ENCODE measurements at regions not wholly inside any gene's neighbourhood (a gene's known extent, or its start where the extent isn't known, plus 50 kb on each side); places are given as distances from the start of the nearest gene placed in this dataset.

DNA sequence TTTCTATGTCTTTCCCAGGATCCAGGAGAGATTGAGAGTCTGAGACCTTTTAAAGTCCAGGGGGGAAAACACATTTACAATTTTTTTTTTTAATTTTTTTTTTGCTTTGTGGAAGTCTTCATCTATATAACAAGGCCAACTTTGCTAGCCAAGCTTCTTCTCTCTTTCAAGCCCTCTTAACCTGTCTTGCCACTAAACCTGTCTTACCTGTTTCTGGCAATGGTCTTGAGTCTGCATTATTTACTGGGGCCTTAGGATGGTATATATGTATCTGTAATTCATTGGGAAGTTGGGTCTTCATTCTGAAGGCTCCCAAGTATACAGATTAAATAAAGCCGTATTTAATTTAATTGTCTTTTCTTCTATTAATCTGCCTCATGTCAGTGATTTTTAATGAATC is 750.9 kb upstream of the B3GALT2 start:
- TF ChIP-seq, protein P1, sequence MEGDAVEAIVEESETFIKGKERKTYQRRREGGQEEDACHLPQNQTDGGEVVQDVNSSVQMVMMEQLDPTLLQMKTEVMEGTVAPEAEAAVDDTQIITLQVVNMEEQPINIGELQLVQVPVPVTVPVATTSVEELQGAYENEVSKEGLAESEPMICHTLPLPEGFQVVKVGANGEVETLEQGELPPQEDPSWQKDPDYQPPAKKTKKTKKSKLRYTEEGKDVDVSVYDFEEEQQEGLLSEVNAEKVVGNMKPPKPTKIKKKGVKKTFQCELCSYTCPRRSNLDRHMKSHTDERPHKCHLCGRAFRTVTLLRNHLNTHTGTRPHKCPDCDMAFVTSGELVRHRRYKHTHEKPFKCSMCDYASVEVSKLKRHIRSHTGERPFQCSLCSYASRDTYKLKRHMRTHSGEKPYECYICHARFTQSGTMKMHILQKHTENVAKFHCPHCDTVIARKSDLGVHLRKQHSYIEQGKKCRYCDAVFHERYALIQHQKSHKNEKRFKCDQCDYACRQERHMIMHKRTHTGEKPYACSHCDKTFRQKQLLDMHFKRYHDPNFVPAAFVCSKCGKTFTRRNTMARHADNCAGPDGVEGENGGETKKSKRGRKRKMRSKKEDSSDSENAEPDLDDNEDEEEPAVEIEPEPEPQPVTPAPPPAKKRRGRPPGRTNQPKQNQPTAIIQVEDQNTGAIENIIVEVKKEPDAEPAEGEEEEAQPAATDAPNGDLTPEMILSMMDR (IDR thresholded peaks at IDR 0.05; ENCODE audit: unreplicated experiment) = no peak
- intact Hi-C loops (cut with micrococcal nuclease) = no loop called here
- Mint-ChIP-seq H3K36me3 (ENCODE audit: insufficient read depth, unreplicated experiment) (no peaks in the 10 kb centered on the region), H3K27me3 (ENCODE audit: insufficient read depth, unreplicated experiment) (no peaks in the 10 kb centered on the region), H3K27ac (ENCODE audit: low read depth, unreplicated experiment) (no peak overlapping the region), H3K9me3 (ENCODE audit: unreplicated experiment) (no peaks in the 10 kb centered on the region), H3K4me3 (ENCODE audit: unreplicated experiment) (no peak overlapping the region), H3K4me1 (ENCODE audit: insufficient read depth, unreplicated experiment) (no peaks in the 10 kb centered on the region)
- ChIA-PET CTCF (interaction anchor here (0.7 kb wide), 1 partner anchor 1931 kb away, joined by 5 read pairs; no protein-coding TSS in a partner anchor), POLR2A (no interaction called here)
- no peak for DNase-seq (ENCODE audit: unreplicated experiment)
- no TSS peak for BruUV-seq (replicated peaks)

DNA sequence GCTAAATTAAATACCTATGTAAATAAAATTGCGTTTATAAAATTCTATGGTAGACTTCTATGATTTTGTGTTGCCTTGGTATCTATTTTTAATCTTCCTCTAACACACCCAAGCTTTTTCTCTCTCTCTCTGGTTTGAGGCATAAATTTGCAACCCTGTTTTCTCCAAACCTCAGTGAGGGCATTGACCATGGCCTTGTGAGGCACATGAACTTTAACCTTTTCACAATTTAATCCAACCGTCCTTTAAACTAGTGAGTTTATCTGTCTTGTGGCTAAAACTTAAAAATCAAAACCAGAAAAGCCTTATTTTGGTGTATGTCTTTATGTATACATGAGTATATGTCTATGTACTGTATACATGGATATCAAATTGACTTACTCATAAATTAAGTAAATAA is 746.6 kb upstream of the B3GALT2 start:
- no peak overlapping the region for H3K4me3 Mint-ChIP-seq (ENCODE audit: unreplicated experiment)
- no peak for DNase-seq (ENCODE audit: unreplicated experiment)
- BruUV-seq (replicated peaks) = no TSS peak
- intact Hi-C loops (cut with micrococcal nuclease) = no loop called here
- no peaks in the 10 kb centered on the region for H3K36me3 Mint-ChIP-seq (ENCODE audit: insufficient read depth, unreplicated experiment)
- CTCF ChIA-PET = no interaction called here
- H3K9me3 Mint-ChIP-seq (ENCODE audit: unreplicated experiment) = no peaks in the 10 kb centered on the region
- no peaks in the 10 kb centered on the region for H3K4me1 Mint-ChIP-seq (ENCODE audit: insufficient read depth, unreplicated experiment)
- H3K27me3 Mint-ChIP-seq (ENCODE audit: insufficient read depth, unreplicated experiment) = no peaks in the 10 kb centered on the region
- no peak overlapping the region for H3K27ac Mint-ChIP-seq (ENCODE audit: low read depth, unreplicated experiment)
- TF ChIP-seq, protein P1 (IDR thresholded peaks at IDR 0.05; ENCODE audit: unreplicated experiment) = no peak
- POLR2A ChIA-PET = interaction anchor here (0.7 kb wide), 1 partner anchor 87 kb away, joined by 3 read pairs; no protein-coding TSS in a partner anchor

DNA sequence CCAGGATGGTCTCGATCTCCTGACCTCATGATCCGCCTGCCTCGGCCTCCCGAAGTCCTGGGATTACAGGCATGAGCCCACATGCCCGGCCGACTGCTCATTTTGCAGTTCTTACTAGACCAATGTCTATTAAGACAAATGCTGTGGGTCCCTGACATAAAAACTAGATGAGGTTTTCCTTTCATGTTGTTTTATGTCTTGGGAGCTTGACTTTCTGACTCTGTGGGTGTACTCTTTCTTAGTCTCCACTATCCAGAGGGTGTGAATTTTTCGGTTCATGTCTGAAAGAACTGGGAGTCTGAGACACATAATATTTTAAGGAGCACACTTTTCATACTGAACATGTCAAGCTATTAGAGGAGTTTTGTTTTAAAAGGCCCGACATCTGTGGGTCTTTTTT is 744.9 kb upstream of the B3GALT2 start:
- intact Hi-C loops (cut with micrococcal nuclease) = no loop called here
- Mint-ChIP-seq H3K27me3 (ENCODE audit: insufficient read depth, unreplicated experiment) (no peaks in the 10 kb centered on the region), H3K27ac (ENCODE audit: low read depth, unreplicated experiment) (no peak overlapping the region), H3K36me3 (ENCODE audit: insufficient read depth, unreplicated experiment) (no peaks in the 10 kb centered on the region), H3K9me3 (ENCODE audit: unreplicated experiment) (no peaks in the 10 kb centered on the region), H3K4me3 (ENCODE audit: unreplicated experiment) (no peak overlapping the region), H3K4me1 (ENCODE audit: insufficient read depth, unreplicated experiment) (no peaks in the 10 kb centered on the region)
- no peak for DNase-seq (ENCODE audit: unreplicated experiment)
- POLR2A ChIA-PET = no interaction called here
- no TSS peak for BruUV-seq (replicated peaks)
- CTCF ChIA-PET = interaction anchor here (0.6 kb wide), 1 partner anchor 514 kb away, joined by 4 read pairs; no protein-coding TSS in a partner anchor
- TF ChIP-seq, protein P1 (IDR thresholded peaks at IDR 0.05; ENCODE audit: unreplicated experiment) = no peak

DNA sequence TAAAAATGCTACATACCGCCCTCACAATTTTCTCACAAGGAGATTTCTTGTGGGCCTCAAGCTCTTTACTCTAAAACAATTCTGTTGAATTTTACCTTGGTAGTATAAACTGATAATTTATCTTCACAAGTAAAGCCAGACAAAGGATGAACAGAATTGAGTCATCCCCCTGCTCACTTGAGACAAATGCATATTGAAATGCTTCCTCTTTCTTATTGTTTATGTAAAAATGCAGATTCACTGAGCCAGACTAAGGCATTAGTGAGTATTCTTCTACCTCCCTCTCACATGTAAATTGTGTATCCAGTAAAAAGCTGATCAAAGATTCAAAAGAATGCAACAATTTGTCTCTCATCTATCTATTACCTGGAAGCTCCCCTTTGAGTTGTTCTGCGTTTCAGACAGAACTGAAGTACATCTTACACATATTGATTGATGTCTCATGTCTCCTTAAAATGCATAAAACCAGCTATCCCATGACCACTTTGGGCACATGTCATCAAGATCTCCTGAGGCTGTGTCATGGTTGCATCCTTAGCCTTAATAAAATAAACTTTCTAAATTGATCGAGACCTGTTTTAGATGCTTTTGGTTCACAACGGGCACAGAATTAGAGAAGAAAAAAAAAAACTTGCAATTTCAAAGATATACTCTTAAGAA is 743.1 kb upstream of the B3GALT2 start:
- Mint-ChIP-seq H3K27me3 (ENCODE audit: insufficient read depth, unreplicated experiment) (no peaks in the 10 kb centered on the region), H3K36me3 (ENCODE audit: insufficient read depth, unreplicated experiment) (no peaks in the 10 kb centered on the region), H3K27ac (ENCODE audit: low read depth, unreplicated experiment) (no peak overlapping the region), H3K9me3 (ENCODE audit: unreplicated experiment) (no peaks in the 10 kb centered on the region), H3K4me3 (ENCODE audit: unreplicated experiment) (no peak overlapping the region), H3K4me1 (ENCODE audit: insufficient read depth, unreplicated experiment) (no peaks in the 10 kb centered on the region)
- ChIA-PET CTCF (interaction anchor here (1.1 kb wide), 1 partner anchor 15 kb away, joined by 3 read pairs; no protein-coding TSS in a partner anchor), POLR2A (interaction anchor here (1.4 kb wide), 1 partner anchor 10 kb away, joined by 5 read pairs; no protein-coding TSS in a partner anchor)
- DNase-seq (ENCODE audit: unreplicated experiment) = no peak
- no TSS peak for BruUV-seq (replicated peaks)
- intact Hi-C loops (cut with micrococcal nuclease) = no loop called here
- TF ChIP-seq, protein P1 (IDR thresholded peaks at IDR 0.05; ENCODE audit: unreplicated experiment) = no peak
